ENCODE measurements at regions not wholly inside any gene's neighbourhood (a gene's known extent, or its start where the extent isn't known, plus 50 kb on each side); places are given as distances from the start of the nearest gene placed in this dataset.

- TF ChIP-seq CTCF (conservative IDR thresholded peaks at IDR 0.05; ENCODE audit: low read depth, low read length) (no peak), EZH2 (IDR thresholded peaks at IDR 0.05; ENCODE audit: borderline replicate concordance, low read depth, low read length, poor library complexity, severe bottlenecking) (no peak)
Measured at GRCh38 chr1:57976216-57976615, 552.4 kb upstream of the DAB1 start.
